Activated T-helper 2 cell treated with anti-CD3 and anti-CD28 coated beads, Interferon-gamma antibody, Interleukin-2, Interleukin-4, amounts not matched to agents 10 μg/mL and 5 μg/mL and 100 μg/mL, durations not matched to agents 14 hours and 24 hours and 36 hours (primary cell): ENCODE measurements at regions not wholly inside any gene's neighbourhood (a gene's known extent, or its start where the extent isn't known, plus 50 kb on each side); places are given as distances from the start of the nearest gene placed in this dataset.
"Not testable (repeated sequence)": the region's sequence is repeated elsewhere in the genome, so short reads cannot be mapped to it uniquely, and the experiment has no call there.

Experiments used
- DNase-seq: peaks from one replicate; pipeline ENCODE4 v3.0.0; 2021; ENCODE audit warnings: low spot score
- H3K27ac Mint-ChIP-seq: one replicate; pipeline ENCODE4 v1.8.0; 2021; ENCODE audit warnings: mixed read lengths
- H3K27me3 Mint-ChIP-seq: one replicate; pipeline ENCODE4 v1.8.0; 2021; ENCODE audit warnings: low read depth, mixed read lengths
- H3K36me3 Mint-ChIP-seq: one replicate; pipeline ENCODE4 v1.8.0; 2021; ENCODE audit warnings: low read depth, mixed read lengths
- H3K4me1 Mint-ChIP-seq: one replicate; pipeline ENCODE4 v1.8.0; 2021; ENCODE audit warnings: low read depth, mixed read lengths
- H3K4me3 Mint-ChIP-seq: one replicate; pipeline ENCODE4 v1.8.0; 2021; ENCODE audit warnings: low read depth, mild to moderate bottlenecking, moderate library complexity, mixed read lengths
- H3K9me3 Mint-ChIP-seq: one replicate; pipeline ENCODE4 v1.8.0; 2021; ENCODE audit warnings: mixed read lengths
- intact Hi-C: fragments of 100-400 bp; cut with micrococcal nuclease; formaldehyde crosslinking; loops from one replicate; pipeline ENCODE4 v1.15.1; 2023

DNA sequence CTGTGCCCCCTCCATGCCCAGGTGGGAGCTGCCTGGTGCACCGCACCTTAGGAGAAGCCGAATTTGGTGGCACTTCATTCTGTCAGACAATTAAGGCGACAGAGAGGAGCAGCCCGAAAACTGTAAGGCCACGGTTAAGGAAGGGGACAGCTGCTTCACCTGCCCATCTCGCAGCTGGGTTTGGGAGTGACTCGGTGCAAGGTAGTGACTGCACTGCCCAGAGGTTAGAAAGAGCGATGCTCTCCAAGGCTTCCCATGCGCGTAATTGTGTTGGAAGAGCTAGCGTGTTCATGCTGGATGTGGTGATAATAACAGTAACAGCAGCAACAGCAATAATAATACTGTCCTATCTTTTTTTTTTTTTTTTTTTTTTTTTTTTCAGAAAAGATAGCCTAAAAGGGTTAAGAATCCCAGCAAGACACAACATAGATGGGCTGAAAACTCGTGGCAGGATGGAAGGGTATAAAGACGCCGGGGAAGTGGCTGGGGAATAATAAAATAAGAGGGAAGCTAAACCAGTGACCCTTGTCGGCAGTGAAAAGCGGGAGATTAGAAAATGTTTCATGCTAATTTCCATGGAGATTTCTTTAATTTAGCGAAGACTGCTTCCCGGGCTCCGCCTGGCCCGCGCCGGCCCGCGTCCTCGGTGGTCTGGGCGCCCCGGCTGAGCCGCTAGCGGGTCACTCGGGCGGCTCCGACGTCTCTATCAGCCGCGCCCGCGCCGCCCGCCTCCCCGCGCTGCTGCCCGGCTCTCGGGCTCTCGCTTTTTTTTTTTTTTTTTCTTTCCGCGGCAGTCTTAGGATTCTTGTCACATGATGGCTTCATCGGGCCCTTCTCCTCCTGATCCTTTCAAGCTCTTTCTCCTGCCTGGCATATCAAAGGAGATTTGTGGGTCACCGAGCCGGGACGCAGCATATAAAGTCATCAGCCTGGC is 617.1 kb downstream of the NR2F2 start:
- intact Hi-C loops = no loop called here
- Mint-ChIP-seq H3K4me1 (no peaks in the 10 kb centered on the region), H3K36me3 (no peaks in the 10 kb centered on the region), H3K27me3 (peaks cover 15% of the 10 kb centered on the region), H3K4me3 (no peak overlapping the region), H3K9me3 (peaks cover 4% of the 10 kb centered on the region), H3K27ac (no peak overlapping the region)
- DNase-seq = no peak

DNA sequence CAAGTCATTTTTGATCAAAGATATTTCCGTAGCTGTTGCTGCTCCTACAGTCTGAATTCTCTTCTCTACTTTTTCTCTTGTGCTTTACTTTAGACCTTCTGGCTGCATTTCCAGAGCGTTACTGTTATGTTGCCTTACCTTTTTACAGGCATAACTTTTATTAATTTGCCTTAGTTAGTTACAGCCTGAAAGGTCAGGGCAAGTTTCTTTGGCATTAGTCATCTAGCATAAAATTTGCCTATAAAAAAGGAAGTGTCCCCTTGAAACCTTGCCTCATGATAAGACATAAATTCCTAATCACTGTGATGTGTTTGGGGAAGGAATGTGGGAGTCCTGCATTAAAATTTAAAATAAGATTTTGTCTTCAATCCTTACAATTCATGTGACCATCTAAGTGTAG is 618.5 kb downstream of the NR2F2 start:
- peaks cover 4% of the 10 kb centered on the region for H3K9me3 Mint-ChIP-seq
- DNase-seq = no peak
- H3K27ac Mint-ChIP-seq = no peak overlapping the region
- intact Hi-C loops = no loop called here
- peaks cover 15% of the 10 kb centered on the region for H3K27me3 Mint-ChIP-seq
- no peaks in the 10 kb centered on the region for H3K4me1 Mint-ChIP-seq
- H3K4me3 Mint-ChIP-seq = no peak overlapping the region
- no peaks in the 10 kb centered on the region for H3K36me3 Mint-ChIP-seq

DNA sequence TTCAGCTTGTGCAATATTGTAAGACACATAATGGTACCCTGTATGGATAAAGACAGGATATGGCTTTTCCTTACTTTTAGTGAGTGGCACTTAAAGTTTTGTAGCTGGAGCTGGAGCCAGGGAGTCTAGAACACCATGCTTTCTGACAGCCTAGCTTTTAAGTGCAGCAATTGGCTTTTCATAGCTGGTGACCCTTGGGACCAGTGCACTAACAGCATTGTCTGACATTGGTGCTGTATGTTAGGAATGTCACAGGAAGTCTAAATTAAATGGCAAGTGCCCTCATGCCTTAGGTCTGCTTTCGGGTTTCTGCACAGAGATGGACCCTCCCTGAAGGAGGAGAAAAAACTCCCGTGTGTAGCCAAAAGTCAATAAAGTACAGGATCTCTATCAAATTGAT is 628.2 kb downstream of the NR2F2 start:
- H3K27me3 Mint-ChIP-seq = no peaks in the 10 kb centered on the region
- H3K4me3 Mint-ChIP-seq = no peak overlapping the region
- H3K27ac Mint-ChIP-seq = no peak overlapping the region
- intact Hi-C loops = no loop called here
- H3K4me1 Mint-ChIP-seq = no peaks in the 10 kb centered on the region
- H3K9me3 Mint-ChIP-seq = peaks cover 11% of the 10 kb centered on the region
- H3K36me3 Mint-ChIP-seq = no peaks in the 10 kb centered on the region
- no peak for DNase-seq

DNA sequence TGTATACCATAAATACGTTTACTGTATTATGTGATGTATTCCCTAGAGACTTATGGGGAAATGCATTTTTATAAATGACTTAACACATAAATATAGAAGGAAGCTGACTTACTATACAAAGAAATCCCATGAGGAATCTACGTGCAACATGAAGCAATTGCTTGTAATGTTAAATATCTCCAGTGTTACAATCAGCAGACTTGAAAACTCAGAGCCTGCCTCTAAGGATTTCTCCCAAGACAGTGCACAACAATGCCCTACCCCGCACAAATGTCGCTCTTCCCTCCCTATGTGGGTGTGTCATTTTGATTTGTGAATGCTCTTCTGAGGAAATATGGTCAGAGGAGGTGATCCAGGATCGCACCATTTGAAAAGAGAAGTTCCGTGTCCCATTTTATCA is 629.0 kb downstream of the NR2F2 start:
- intact Hi-C loops = no loop called here
- Mint-ChIP-seq H3K9me3 (peaks cover 8% of the 10 kb centered on the region), H3K4me1 (no peaks in the 10 kb centered on the region), H3K27ac (no peak overlapping the region), H3K27me3 (no peaks in the 10 kb centered on the region), H3K36me3 (no peaks in the 10 kb centered on the region), H3K4me3 (no peak overlapping the region)
- no peak for DNase-seq

DNA sequence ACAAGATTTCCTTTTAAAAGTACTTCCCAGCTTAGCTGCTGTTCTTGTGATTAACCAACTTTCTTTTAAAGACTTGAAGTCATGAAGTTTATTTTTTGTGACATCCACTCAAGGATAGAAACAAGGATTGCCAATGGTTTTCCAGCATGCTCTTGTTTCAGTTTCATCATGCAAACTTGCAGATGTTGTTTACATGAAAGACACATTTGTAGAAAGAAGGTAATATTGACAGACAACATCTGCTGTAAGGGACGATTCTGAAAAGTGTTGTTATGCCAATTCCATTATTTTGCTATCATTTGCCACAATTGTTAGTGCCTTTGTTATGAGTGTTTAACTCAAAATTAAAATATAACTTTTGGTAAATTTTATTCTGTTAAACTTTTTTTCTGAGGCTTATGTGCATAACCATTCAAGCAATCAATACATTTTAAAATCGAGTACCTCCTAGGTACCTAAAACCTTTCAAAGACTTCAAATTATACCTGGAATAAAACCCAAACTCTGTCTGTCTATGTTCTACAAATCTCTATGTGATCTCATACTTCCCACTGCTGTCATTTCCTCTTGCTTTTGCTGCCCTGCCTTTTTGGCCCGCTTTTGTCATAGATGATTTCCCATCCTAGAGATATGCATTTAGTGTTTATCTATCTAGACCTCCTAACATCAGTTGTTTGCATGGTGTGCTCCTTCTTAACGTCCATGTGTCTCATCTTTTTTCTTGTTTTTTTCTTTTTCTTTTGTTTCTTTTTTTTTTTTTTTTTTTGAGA is 630.4 kb downstream of the NR2F2 start:
- Mint-ChIP-seq H3K36me3 (no peaks in the 10 kb centered on the region), H3K9me3 (peaks cover 19% of the 10 kb centered on the region), H3K27me3 (no peaks in the 10 kb centered on the region), H3K4me3 (no peak overlapping the region), H3K27ac (no peak overlapping the region), H3K4me1 (no peaks in the 10 kb centered on the region)
- no peak for DNase-seq
- intact Hi-C loops = no loop called here

DNA sequence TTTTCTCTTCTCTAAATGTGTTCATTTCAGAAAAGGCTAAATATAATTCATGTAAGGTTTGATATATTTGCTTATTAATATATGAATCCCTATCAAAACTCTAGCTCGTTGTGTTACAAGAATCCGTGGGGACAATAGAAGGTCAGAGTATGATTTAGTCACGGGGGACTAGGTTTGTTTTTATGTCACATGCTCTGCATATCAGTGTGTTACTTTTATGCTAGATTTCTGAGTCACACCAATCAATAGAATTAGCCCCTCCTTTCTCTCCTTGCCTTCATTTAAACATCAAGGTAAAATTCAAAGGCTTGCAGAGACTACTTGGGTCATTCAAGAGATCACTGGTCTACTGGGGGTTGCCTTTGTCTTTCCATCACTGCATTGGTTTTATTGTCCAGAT is 636.1 kb downstream of the NR2F2 start:
- Mint-ChIP-seq H3K4me1 (no peaks in the 10 kb centered on the region), H3K27ac (no peak overlapping the region), H3K36me3 (no peaks in the 10 kb centered on the region), H3K27me3 (no peaks in the 10 kb centered on the region), H3K4me3 (no peak overlapping the region), H3K9me3 (peaks cover 36% of the 10 kb centered on the region)
- intact Hi-C loops = no loop called here
- DNase-seq = no peak

DNA sequence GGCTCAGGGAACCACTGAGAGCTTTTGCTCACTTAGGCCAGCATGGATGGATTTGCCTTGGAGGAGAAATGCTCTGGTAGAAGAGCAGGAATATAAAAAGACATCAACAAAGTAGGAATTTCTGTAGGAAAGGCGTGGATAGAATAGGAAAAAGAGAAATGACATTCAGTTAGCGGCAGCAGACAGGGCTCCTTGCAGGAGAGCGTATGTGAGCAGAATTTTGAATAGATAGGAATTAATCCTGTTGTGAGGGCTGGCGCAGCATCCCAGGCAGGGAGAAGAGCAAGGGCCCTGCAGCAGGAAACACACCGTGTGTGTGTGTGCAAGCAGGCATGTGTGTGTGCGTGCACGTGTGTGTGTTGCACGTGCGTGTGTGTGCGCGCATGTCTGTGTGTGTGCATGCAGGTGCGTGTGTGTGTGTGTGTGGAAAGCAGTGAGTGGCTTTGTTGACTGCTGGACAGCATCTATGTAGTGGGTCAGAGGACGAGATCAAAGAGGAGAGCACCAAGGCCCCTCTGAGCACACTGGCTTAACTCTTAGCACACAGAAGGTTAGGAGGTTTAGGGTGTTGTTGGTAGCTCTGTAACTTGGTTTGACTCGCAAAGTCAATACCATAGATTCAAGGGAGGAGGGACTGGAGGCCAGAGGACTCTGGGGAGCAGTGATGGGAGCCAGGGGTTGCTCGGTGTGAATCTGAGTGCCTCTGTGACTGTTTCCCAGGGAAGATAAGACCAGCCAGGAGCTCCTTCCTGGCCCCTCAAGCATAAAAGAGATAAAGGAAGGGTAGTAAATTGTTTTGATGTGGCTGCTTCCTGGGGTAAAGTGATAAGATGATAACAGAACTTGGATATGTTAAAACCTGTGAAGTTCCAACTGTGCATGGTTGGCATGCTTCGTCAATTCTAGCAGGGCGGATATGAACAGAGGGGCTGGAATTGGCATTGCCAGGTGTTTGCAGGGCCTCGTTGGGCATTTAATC is 639.5 kb downstream of the NR2F2 start:
- H3K4me1 Mint-ChIP-seq = no peaks in the 10 kb centered on the region
- no peak overlapping the region for H3K4me3 Mint-ChIP-seq
- no peak overlapping the region for H3K27ac Mint-ChIP-seq
- H3K27me3 Mint-ChIP-seq = no peaks in the 10 kb centered on the region
- H3K36me3 Mint-ChIP-seq = no peaks in the 10 kb centered on the region
- intact Hi-C loops = no loop called here
- peaks cover 29% of the 10 kb centered on the region for H3K9me3 Mint-ChIP-seq
- DNase-seq = no peak

DNA sequence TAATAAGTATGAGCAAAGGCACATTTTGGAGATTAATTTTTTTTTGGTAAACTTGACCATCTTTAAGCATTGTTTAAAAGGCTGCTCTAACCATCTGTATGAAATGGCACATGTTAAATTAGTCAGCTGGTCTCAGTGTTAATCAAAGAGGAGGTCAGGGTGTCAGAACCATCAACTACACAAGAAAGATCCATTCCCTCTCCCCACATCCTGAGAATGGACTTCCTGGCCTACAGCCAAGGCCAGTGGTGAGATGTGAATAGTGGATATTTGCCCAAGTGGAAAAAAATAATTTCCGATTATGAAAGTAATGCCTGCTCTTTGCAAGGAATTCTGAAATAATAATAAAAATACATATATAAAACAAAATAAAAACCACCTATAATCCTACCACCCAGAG is 641.7 kb downstream of the NR2F2 start:
- H3K27me3 Mint-ChIP-seq = no peaks in the 10 kb centered on the region
- peaks cover 20% of the 10 kb centered on the region for H3K9me3 Mint-ChIP-seq
- intact Hi-C loops = no loop called here
- H3K36me3 Mint-ChIP-seq = no peaks in the 10 kb centered on the region
- no peak overlapping the region for H3K27ac Mint-ChIP-seq
- no peak for DNase-seq
- H3K4me1 Mint-ChIP-seq = no peaks in the 10 kb centered on the region
- no peak overlapping the region for H3K4me3 Mint-ChIP-seq

DNA sequence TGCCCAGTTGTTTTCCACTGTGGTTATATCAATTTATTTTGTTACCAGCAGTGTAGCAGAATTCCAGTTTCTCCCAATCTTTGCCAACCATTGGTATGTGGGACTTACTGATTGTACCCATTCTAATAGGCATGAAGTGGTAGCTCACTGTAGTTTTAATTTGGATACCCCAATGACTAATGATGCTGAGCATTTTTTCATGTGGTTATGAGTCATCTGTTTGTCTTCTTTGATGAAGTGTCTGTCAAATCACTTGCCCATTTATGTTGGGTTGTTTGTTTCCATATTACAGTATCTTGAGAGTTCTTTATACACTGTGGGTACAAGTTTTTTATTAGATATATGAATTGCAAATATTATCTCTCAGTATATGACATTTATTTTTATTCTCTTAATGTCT is 644.3 kb downstream of the NR2F2 start:
- Mint-ChIP-seq H3K27me3 (no peaks in the 10 kb centered on the region), H3K9me3 (peaks cover 6% of the 10 kb centered on the region)
- intact Hi-C loops = no loop called here

DNA sequence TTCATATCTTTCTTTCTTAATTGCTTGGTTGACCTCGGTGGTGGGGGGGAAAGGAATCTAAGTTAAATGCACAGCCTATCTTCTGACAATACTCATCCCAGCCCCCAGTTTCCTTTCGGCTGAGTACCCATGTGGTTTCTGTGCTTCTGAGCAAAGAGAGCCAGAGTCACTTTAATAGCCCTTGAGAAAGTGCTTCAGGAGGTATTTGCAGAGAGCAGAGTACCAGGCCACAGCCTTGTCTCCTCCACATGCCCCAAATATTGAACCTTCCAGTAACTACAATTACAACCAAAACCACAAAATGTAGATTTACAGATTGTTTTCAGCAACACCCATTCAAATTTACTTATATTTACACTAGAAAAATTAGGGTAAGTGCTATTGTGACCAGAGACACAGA is 647.4 kb downstream of the NR2F2 start:
- no peak overlapping the region for H3K4me3 Mint-ChIP-seq
- intact Hi-C loops = no loop called here
- DNase-seq = no peak
- H3K9me3 Mint-ChIP-seq = peaks cover 5% of the 10 kb centered on the region
- no peak overlapping the region for H3K27ac Mint-ChIP-seq
- H3K27me3 Mint-ChIP-seq = no peaks in the 10 kb centered on the region
- no peaks in the 10 kb centered on the region for H3K4me1 Mint-ChIP-seq
- H3K36me3 Mint-ChIP-seq = no peaks in the 10 kb centered on the region

More for the DNA sequence above, 644.3 kb downstream of the NR2F2 start:
- Mint-ChIP-seq H3K36me3 (no peaks in the 10 kb centered on the region), H3K4me3 (no peak overlapping the region), H3K27ac (no peak overlapping the region), H3K4me1 (no peaks in the 10 kb centered on the region)
- DNase-seq = no peak

DNA sequence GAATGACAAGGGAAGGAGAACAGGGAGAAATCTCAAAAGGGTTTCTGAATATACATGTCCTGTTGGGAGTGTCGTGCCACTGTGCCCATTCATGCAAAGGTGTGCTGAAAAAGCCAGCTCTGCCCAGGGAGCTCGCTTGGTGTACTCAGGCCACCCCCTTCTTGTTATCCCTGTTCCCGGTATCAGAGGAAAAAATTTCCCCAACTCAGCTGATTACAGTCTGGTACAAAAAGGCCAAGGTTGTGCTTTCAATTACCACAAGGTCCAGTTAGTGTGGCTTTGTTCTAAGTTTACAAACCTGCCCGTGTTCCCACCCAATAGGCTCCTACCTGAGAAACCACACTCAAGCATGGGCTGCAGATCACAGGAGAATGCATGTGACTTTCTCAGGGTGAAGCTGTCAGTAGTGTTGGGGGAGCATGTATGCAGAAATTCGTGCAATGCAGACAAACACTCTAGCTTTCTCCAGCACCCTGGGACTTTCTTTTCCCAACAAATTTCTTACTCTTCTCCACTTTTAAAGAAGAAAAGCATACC is 648.5 kb downstream of the NR2F2 start:
- no peaks in the 10 kb centered on the region for H3K27me3 Mint-ChIP-seq
- H3K9me3 Mint-ChIP-seq = peaks cover 5% of the 10 kb centered on the region
- H3K36me3 Mint-ChIP-seq = no peaks in the 10 kb centered on the region
- no peak for DNase-seq
- intact Hi-C loops = no loop called here
- no peak overlapping the region for H3K4me3 Mint-ChIP-seq
- H3K4me1 Mint-ChIP-seq = no peaks in the 10 kb centered on the region
- H3K27ac Mint-ChIP-seq = no peak overlapping the region

DNA sequence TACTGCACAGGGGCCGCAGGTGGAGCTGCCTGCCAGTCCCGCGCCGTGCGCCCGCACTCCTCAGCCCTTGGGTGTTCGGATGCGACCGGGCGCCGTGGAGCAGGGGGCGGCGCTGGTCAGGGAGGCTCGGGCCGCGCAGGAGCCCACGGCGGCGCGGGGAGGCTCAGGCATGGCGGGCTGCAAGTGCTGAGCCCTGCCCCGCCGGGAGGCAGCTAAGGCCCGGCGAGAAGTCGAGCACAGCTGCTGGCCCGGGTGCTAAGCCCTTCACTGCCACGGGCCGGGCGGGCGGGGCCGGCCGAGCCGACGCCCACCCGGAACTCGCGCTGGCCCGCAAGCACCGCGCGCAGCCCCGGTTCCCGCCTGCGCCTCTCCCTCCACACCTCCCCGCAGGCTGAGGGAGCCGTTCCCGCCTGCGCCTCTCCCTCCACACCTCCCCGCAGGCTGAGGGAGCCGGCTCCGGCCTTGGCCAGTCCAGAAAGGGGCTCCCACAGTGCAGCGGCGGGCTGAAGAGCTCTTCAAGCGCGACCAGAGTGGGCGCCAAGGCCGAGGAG is 653.7 kb downstream of the NR2F2 start:
- H3K27me3 Mint-ChIP-seq, H3K4me3 Mint-ChIP-seq, intact Hi-C loops, H3K4me1 Mint-ChIP-seq, DNase-seq, H3K27ac Mint-ChIP-seq, H3K36me3 Mint-ChIP-seq: not testable (repeated sequence)
- H3K9me3 Mint-ChIP-seq = peaks cover 25% of the 10 kb centered on the region
